LNCAP (cell line): ENCODE measurements at regions not wholly inside any gene's neighbourhood (a gene's known extent, or its start where the extent isn't known, plus 50 kb on each side); places are given as distances from the start of the nearest gene placed in this dataset.

Experiments used
- CTCF ChIP-seq: fragments of 450-650 bp; IDR thresholded peaks from 2 replicates; pipeline ENCODE4 v1.5.1; 2017; ENCODE audit warnings: mild to moderate bottlenecking

GRCh38 chr5:96074870-96075269, 113.2 kb upstream of the ELL2 start:
- no peak for TF ChIP-seq CTCF

- TF ChIP-seq CTCF = no peak
Observed at GRCh38 chr5:96074460-96074859, 112.8 kb upstream of the ELL2 start.

- no peak for TF ChIP-seq CTCF
Observed at GRCh38 chr5:96072791-96073165, 111.1 kb upstream of the ELL2 start.

GRCh38 chr5:96072138-96072790, 110.6 kb upstream of the ELL2 start:
- no peak for TF ChIP-seq CTCF

- TF ChIP-seq CTCF = no peak
Observed at GRCh38 chr5:96070622-96071225, 109.1 kb upstream of the ELL2 start.

- no peak for TF ChIP-seq CTCF
Observed at GRCh38 chr5:96067894-96068614, 106.4 kb upstream of the ELL2 start.

GRCh38 chr5:96067251-96067650, 105.6 kb upstream of the ELL2 start:
- no peak for TF ChIP-seq CTCF
